SK-N-MC (cell line): ENCODE measurements at regions not wholly inside any gene's neighbourhood (a gene's known extent, or its start where the extent isn't known, plus 50 kb on each side); places are given as distances from the start of the nearest gene placed in this dataset.
A peak's percentile ranks its signal among the peaks of the same experiment; 100 is the strongest.
"Not testable (repeated sequence)": the region's sequence is repeated elsewhere in the genome, so short reads cannot be mapped to it uniquely, and the experiment has no call there.

Source experiments
- DNase-seq: peaks from one replicate; pipeline ENCODE4 v3.0.0-alpha.2; 2011; ENCODE audit warnings: low read depth, low spot score
- H3K27ac ChIP-seq: fragments of 200-600 bp; sonication (generic); 2 replicates; pipeline ENCODE4 v1.5.1; 2016; ENCODE audit warnings: mixed run types
- H3K36me3 ChIP-seq: fragments of 200-600 bp; sonication (generic); 2 replicates; pipeline ENCODE4 v1.6.1; 2017; ENCODE audit warnings: antibody characterized with exemption, low read length, mixed read lengths; ENCODE audit not compliant: insufficient read depth
- H3K4me3 ChIP-seq: fragments of 200-600 bp; sonication (generic); 2 replicates; pipeline ENCODE4 v1.5.1; 2016
- H3K9ac ChIP-seq: fragments of 200-600 bp; sonication (generic); 2 replicates; pipeline ENCODE4 v1.8.0; 2017; ENCODE audit warnings: mixed run types, mixed read lengths; ENCODE audit not compliant: insufficient read length
- H3K9me3 ChIP-seq: fragments of 200-600 bp; sonication (generic); 2 replicates; pipeline ENCODE4 v1.6.1; 2017; ENCODE audit warnings: low read depth, mild to moderate bottlenecking, antibody characterized with exemption, low read length, moderate library complexity, mixed read lengths
- EZH2 ChIP-seq: fragments of 200-600 bp; sonication (generic); IDR thresholded peaks from one replicate; pipeline ENCODE4 v1.6.1; 2017; ENCODE audit warnings: antibody characterized with exemption
- FOXP2 ChIP-seq: optimal IDR thresholded peaks from 2 replicates; pipeline ENCODE3; 2011; ENCODE audit warnings: mild to moderate bottlenecking, moderate library complexity; ENCODE audit not compliant: insufficient read depth; ENCODE audit errors: extremely low read length, control extremely low read depth
- POLR2AphosphoS5 ChIP-seq: IDR thresholded peaks from 2 replicates; pipeline ENCODE4 v1.6.1; 2012; ENCODE audit warnings: mild to moderate bottlenecking, low read depth, low read length, borderline replicate concordance

DNA sequence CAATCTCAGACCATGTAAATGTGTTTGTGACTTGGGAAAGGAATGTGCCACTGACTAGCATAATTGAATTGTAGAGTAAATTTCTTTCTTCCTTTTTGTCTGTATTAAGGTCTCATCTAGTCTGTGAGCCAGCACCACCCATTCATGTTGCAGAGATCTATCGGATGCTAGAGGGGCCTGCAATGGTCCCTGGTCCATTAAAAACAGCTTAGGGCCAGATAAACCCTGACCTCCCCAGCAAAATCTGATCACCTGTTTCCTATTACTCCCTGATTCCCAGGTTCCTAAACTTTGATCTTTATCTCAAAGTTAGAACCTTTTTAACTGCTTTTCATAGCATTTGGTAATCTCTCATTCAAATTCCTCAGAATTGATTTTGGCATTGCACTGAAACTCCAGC lies 174.5 kb upstream of the POC5 start:
- no peak for DNase-seq
- TF ChIP-seq FOXP2: no peak
- TF ChIP-seq POLR2AphosphoS5: no peak
- TF ChIP-seq EZH2: no peak

DNA sequence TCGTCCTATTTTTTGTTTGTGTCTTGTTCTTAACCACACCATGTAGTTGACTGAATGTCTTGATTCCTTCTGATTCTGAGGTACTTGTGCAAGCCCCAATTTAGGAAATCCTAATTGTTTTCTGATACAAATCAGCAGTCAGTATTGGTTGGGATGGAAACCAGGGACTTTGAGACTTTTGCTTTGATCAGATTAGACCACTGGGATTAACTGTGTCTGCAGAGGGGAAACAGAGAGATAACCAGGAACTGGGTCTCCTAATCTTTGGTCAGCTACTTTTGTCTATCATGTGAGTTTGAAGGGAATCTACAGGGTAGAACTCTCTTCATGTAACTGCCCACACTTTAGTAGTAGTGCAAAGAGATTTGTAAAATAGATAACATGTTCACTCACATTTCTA lies 173.8 kb upstream of the POC5 start:
- no peak overlapping the region for H3K4me3 ChIP-seq
- no peak overlapping the region for H3K27ac ChIP-seq
- TF ChIP-seq POLR2AphosphoS5 (no peak), EZH2 (no peak), FOXP2 (no peak)
- no peak for DNase-seq
- H3K36me3 ChIP-seq: no peaks in the 10 kb centered on the region
- no peaks in the 10 kb centered on the region for H3K9me3 ChIP-seq
- H3K9ac ChIP-seq: no peak overlapping the region

More for the DNA sequence above, 174.5 kb upstream of the POC5 start:
- Histone ChIP-seq H3K4me3 (no peak overlapping the region), H3K9ac (no peak overlapping the region), H3K27ac (no peak overlapping the region), H3K9me3 (no peaks in the 10 kb centered on the region), H3K36me3 (no peaks in the 10 kb centered on the region)

DNA sequence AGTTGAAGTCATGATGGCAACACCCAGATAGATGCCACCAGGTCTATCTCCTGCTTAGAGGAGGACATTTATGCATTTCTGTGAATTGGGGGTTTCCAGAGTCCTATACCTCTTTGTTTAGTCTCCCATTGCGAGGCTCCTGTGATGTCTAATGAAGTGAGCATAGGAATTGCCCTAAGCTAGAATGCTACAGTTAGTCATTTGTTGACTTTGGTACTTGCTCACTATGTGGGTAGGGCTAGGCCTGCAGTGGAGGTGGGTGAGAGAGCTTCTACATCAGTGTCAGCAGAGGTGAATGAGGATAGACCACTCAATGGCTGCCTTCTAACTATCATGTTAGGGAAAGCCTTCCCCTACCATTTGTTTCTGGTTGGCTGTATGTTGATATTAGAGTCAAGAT lies 173.3 kb upstream of the POC5 start:
- Histone ChIP-seq H3K4me3 (no peak overlapping the region), H3K9me3 (no peaks in the 10 kb centered on the region), H3K27ac (no peak overlapping the region), H3K9ac (no peak overlapping the region), H3K36me3 (no peaks in the 10 kb centered on the region)
- no peak for TF ChIP-seq FOXP2
- TF ChIP-seq EZH2: no peak
- no peak for TF ChIP-seq POLR2AphosphoS5
- no peak for DNase-seq

DNA sequence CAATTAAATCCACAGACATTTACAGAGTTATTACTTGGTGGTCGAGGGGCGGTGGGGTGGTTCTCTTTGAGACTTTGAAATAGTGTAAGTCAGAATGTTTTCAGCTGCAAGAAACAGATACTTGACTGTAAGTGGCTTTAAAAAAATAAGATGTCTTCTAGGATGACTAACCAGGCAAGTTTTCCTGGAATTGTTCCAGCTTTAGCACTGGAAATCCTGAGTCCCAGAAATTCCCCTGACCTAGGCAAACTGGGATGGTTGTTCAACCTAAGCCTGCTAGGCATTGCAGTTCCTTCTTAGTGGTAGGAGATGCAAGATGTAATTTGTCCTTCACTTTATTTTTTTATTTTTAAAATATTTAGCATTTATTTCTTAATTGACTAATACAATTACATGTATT lies 169.5 kb upstream of the POC5 start:
- no peak for TF ChIP-seq EZH2
- no peak for TF ChIP-seq POLR2AphosphoS5
- TF ChIP-seq FOXP2: no peak
- H3K9ac ChIP-seq: no peak overlapping the region
- no peaks in the 10 kb centered on the region for H3K36me3 ChIP-seq
- H3K4me3 ChIP-seq: no peak overlapping the region
- DNase-seq: peak; percentile 22
- no peaks in the 10 kb centered on the region for H3K9me3 ChIP-seq
- H3K27ac ChIP-seq: no peak overlapping the region

DNA sequence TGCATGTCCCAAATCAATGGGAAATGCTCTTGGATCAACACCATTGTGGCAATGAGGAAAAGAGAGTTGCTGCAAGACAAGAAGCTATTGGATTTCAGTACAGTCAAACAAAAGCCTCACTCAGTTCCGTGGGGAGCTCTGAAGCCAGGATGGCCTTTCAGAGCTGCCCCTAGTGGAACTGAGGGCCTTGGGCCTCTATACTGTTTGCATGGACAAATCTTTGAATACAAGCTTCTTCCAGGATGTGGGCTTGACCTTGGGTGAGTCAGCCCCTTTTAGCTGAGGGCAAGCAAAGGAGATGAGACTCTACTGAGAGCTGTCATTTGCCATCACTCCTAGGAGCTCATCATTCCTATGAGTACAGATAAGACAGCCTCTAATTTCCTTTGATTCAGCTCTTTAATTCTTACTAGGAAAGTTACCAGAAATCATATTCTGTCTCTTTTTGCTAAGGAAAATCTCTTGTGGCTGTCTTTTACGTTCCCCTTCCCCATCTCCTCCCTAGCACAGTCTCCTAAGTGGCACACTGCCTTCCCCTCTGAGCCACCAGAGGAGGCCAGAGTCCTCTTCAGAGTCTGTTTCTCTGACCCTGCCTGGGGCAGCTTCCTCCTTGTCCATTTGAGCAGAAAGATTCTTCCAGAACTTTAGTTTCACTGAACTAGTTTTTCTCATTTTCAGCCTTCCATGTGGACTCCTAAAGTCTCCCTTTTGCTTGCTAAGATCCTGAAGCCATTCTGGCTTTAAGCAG lies 168.8 kb upstream of the POC5 start:
- Histone ChIP-seq H3K27ac (no peak overlapping the region), H3K9ac (no peak overlapping the region), H3K9me3 (no peaks in the 10 kb centered on the region), H3K4me3 (no peak overlapping the region), H3K36me3 (no peaks in the 10 kb centered on the region)
- no peak for TF ChIP-seq POLR2AphosphoS5
- no peak for TF ChIP-seq FOXP2
- no peak for TF ChIP-seq EZH2
- DNase-seq: no peak

DNA sequence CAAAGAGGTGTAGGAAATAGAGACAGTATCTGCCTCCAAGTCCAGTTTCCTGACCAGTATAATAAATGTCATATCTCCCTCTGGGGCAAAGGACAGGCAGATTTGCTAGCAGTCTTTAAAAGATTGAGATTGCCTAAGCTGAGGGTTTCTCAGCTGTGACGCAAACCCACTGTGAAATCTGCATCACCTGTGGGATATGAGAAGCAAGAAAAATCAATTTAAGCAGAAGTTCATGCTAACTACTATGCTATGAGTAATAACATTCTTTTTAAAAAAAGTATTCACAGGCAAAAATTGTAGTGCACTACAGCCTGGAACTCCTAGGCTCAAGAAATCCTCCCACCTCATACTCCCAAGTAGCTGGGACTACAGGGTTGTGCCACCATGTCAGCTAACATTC lies 168.1 kb upstream of the POC5 start:
- Histone ChIP-seq H3K36me3 (no peaks in the 10 kb centered on the region), H3K4me3 (no peak overlapping the region), H3K9me3 (no peaks in the 10 kb centered on the region), H3K9ac (no peak overlapping the region), H3K27ac (no peak overlapping the region)
- TF ChIP-seq POLR2AphosphoS5 (no peak), FOXP2 (no peak), EZH2 (no peak)
- no peak for DNase-seq

DNA sequence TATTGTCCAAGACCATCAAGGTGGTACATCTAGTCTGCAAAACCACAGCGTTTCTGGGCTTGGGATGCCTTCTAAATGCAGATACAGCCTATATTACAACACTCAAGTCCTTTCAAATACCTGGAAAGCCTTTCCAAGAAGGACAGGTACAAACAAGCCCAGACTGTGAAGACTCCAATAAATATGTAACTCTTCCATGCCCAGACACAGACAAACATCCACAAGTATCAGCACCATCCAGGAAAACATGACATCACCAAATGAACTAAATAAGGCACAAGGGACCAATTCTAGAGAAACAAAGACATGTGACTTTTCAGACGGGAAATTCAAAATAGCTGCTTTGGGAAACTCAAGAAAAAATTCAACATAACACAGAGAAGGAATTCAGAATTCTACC lies 152.7 kb upstream of the POC5 start:
- Histone ChIP-seq H3K9ac (no peak overlapping the region), H3K27ac (no peak overlapping the region), H3K36me3 (no peaks in the 10 kb centered on the region), H3K9me3 (no peaks in the 10 kb centered on the region), H3K4me3 (no peak overlapping the region)
- TF ChIP-seq FOXP2: no peak
- no peak for TF ChIP-seq POLR2AphosphoS5
- TF ChIP-seq EZH2: no peak
- DNase-seq: no peak

DNA sequence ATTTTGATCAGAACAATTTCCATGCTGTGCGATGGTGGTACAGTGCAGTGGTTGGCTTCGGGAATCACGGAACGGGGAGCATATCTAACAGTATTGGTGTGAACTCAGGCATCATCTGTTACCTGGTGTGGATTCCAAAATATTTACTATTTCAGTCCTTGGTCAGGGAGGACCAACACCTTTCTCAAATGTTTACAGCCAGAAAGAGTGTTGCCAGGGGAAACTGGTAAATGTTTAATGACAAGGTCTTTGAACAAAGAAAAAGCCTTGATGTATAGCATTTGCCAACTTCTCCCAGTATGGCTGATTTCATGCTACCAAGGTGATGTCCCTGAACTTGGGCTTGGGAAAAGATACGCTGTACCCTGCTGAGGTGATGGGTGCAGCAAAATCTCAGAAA lies 145.6 kb upstream of the POC5 start:
- H3K4me3 ChIP-seq: no peak overlapping the region
- no peak for DNase-seq
- no peak overlapping the region for H3K27ac ChIP-seq
- H3K9me3 ChIP-seq: no peaks in the 10 kb centered on the region
- TF ChIP-seq EZH2 (no peak), POLR2AphosphoS5 (no peak), FOXP2 (no peak)
- no peak overlapping the region for H3K9ac ChIP-seq
- no peaks in the 10 kb centered on the region for H3K36me3 ChIP-seq

DNA sequence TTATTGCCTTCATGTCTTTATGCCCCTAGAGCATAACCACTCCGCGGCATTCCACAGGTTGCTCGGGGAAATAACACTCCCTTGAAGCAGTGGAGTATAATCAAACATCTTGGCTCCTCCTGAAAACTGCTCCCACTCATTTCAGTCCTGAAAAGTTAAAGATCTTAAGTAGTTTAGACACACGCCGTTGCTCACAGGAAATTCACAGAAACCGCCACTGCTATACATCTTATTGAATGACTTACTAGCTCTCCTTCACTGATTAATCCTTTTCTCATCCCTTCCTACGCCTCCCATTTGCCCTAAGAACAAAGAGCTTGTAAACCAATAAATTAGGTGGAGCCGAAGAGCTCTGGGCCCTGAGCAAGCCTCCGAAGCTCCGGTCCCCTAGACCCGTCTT lies 142.4 kb upstream of the POC5 start:
- H3K4me3 ChIP-seq, H3K27ac ChIP-seq, H3K36me3 ChIP-seq, H3K9me3 ChIP-seq, H3K9ac ChIP-seq, DNase-seq: not testable (repeated sequence)
